GM18502 (cell line): ENCODE measurements at regions not wholly inside any gene's neighbourhood (a gene's known extent, or its start where the extent isn't known, plus 50 kb on each side); places are given as distances from the start of the nearest gene placed in this dataset.

Source experiments
- ATAC-seq: cut with Tn5 transposase; IDR thresholded peaks from one replicate; pipeline ENCODE4 v1.9.1; 2021; ENCODE audit warnings: mild to moderate bottlenecking; ENCODE audit not compliant: unreplicated experiment, poor library complexity

- ATAC-seq, result no peak
Measured at GRCh38 chr2:8416849-8417832, 264.7 kb upstream of the ID2 start.

DNA sequence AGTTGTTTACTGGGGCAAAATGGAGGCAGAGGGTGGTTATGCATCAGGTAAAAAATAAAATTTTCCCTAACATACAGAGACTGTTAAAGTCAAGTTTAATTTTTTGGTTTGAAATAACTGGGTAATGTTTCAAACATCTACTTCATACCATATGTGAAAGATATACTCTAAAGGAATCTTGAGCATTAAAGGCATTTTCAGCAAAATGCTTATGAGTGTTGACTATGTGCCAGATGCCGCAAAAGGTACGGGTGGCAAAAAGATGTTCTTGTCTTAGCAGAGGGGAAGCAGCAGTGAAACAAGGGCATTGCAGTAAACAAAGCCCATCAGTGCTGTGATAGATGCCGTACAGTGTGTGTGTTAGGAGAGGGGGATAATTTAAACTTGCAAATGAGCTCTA is 263.1 kb upstream of the ID2 start:
- ATAC-seq, result no peak

DNA sequence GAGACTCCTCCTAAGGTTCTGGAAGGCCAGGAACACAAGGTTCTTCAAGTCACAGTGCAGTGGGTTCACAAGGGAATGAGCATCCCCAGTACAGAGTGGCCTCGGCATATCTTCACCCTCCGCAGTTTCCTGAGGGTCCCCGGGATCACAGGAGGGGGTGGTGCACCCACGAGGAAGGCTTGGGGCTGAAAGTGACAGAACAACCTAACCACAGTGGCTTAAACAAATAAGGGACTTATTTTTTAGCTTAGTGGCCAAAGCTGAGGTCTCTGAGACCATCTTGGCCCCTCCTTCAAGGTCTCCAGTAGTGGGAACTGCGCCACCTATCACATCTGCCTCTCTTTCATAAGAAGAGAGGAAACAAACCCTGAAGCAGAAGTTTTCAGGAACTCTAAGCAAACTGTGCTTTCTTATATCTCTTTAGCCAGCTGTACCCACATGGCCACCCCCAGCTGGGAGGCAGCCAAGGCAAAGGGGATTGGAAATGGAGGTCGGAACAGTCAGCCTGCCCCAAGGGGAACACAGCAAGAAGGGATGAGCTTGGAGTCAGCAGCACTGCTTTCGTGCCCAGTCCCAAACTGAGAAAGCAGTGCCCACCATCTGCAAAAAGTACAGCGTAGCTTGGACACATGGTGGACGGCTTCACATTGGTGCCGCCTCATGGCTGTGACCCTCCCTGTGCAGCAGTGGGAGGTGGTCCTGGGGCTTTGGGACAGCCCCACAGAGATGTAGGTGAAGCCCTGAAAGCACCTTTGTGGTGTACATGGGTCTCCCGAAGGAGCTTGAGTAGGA is 260.0 kb upstream of the ID2 start:
- ATAC-seq, result peak; percentile 90

- no peak for ATAC-seq
Measured at GRCh38 chr2:8422450-8422800, 259.4 kb upstream of the ID2 start.

GRCh38 chr2:8424997-8425900 is 256.6 kb upstream of the ID2 start:
- no peak for ATAC-seq

GRCh38 chr2:8426550-8426949 is 255.3 kb upstream of the ID2 start:
- ATAC-seq, result no peak

- ATAC-seq, result no peak
Measured at GRCh38 chr2:8427211-8427610, 254.6 kb upstream of the ID2 start.

DNA sequence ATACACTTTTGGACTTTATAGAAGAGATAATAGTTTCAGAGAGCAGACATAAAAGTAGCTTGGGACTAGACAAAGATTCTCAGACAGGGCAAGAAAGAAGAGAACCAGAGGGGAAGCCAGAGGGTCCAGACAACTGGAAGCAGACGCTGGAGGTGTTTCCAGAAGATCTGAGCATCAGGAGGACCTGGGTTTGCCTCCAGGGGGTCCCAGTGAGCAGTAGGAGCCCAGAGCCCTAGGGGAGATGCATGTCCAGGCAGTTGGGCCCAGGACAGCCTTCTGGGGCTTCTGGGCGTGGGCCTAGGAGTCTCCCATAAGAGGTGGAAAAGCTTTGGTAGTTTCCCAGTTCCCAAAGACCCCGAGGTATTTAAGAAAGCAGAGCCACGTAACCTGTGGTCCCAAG is 251.2 kb upstream of the ID2 start:
- no peak for ATAC-seq

DNA sequence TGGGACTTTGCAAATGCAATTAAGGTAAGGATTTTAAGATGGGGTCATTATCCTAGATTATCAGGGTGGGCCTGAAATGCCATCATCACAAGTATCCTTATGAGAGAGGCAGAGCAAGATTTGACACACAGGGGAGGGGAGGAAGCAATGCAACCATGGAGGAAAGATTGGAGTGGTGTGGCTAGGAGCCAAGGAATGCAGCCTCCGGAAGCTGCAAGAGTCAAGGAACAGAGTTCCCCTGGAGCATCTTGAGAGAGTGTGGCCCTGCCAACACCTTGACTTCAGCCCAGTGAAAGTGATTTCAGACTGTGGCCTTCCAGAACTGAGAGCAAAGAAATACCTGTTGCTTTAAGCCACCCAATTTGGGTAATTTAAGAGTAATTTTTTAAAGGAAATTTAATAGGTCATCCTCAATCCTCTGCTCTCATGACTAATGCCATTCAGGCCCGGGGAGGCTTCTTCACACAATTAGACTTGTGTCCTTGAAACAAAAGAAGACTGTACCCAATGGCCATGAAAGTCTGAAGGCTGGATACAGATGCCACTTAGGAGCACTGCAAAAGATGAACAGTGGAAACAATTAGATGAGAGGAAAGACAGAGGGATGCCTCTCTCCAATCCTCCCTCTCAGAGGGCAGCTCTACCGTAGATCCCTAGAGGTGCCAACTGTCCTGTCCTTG is 250.3 kb upstream of the ID2 start:
- ATAC-seq, result no peak

- no peak for ATAC-seq
Measured at GRCh38 chr2:8432706-8433336, 249.0 kb upstream of the ID2 start.

GRCh38 chr2:8433390-8433789 is 248.5 kb upstream of the ID2 start:
- ATAC-seq, result no peak

DNA sequence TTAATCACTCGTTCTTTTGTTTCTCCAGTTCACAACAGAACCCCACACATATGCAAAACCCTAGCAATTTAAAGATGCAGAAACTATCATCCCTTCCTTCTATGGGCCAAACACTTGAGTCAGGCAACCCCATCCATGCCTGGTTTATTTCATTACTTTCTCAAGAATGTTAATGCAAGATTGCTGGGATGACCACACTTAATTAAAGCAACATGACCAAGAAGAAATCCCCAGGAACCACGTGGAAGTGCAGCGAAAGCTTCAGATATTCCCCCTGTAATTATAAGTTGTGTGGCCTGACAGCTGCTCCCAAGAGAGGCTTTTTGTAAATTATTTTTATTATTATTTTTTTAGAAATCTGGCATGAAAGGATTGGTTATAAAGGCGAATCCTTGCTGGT is 246.2 kb upstream of the ID2 start:
- no peak for ATAC-seq

DNA sequence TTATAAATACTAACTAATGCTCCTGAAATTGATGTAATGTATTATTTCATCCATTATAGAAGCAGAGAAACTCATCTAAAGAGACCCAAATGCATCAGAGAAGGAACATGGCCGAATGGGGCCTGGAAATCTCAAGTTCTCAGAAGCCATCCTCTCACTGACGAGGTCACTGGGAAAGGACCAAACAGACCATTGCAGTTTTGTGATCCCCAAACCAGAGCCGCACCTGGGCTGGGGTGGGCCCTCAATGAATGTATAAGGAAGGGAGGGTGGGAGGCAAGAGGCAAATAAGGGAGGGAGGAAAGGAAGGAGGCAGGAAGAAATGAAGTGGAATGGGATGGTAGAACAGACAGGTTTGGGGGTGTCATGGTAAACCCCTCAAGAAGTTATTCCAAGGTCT is 245.3 kb upstream of the ID2 start:
- no peak for ATAC-seq

- no peak for ATAC-seq
Measured at GRCh38 chr2:8437228-8437948, 244.5 kb upstream of the ID2 start.

DNA sequence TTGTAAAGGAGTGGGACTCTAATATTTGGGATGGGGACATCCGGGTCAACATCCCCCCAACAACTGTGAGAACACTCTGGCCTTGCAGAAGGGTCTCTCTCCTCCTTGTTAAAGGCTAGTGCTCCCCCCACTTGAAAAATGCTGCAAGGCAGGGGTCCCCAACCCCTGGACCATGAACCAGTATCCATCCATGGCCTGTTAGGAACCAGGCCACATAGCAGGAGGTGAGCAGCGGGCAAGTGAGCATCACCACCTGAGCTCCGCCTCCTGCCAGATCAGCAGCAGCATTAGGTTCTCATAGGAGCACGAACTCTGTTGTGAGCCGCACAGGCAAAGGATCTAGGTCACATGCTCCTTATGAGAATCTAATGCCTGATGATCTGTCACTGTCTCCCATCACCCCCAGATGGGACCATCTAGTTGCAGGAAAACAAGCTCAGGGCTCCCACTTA is 243.9 kb upstream of the ID2 start:
- no peak for ATAC-seq

- no peak for ATAC-seq
Measured at GRCh38 chr2:8438476-8438875, 243.4 kb upstream of the ID2 start.

GRCh38 chr2:8438996-8439395 is 242.9 kb upstream of the ID2 start:
- ATAC-seq, result no peak

DNA sequence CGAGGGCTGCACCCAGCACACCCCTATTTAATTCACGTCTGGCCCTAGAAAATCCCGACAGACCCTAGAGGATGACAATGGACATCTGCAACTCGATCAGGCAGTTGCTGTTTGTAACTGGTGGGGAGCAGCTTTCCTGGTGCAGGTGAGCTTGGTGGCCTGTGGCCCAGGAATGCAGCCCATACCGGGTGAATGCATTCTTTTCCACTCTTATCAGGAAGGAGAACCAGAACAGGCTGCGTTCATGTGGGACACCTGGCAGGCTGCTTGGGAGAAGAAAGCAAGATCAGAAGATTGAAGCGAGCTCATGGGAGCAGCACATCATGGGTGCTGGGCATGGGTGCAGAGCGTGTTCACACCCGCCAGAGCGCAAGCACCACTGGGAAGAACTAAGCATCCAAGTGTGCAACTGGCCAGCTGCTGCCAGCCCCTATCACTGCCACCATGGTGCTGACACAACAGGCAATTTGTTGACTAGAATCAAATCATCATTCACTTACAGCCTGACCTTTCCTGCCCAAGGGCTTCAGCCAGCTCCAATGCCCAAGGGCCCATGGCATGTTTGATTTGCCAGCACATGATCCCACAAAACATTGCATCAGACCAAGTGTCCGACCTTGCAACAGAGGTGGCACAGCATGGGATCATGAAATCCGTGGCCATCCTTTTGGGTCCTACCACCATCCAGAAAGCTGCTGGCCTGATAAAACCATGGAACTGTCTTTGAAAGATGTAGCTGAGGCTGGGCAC is 241.7 kb upstream of the ID2 start:
- ATAC-seq, result no peak
